Loucy (cell line): ENCODE measurements at regions not wholly inside any gene's neighbourhood (a gene's known extent, or its start where the extent isn't known, plus 50 kb on each side); places are given as distances from the start of the nearest gene placed in this dataset.

ENCODE experiments used
- CTCF ChIP-seq: fragments of 200-600 bp; sonication (generic); conservative IDR thresholded peaks from 2 replicates; pipeline ENCODE4 v1.5.1; 2014; ENCODE audit warnings: mild to moderate bottlenecking, antibody characterized with exemption, low read length
- EZH2phosphoT487 ChIP-seq: fragments of 200-600 bp; IDR thresholded peaks from 2 replicates; pipeline ENCODE4 v1.6.1; 2018; ENCODE audit warnings: antibody characterized with exemption, mild to moderate bottlenecking, moderate library complexity, borderline replicate concordance

- TF ChIP-seq CTCF: no peak
- TF ChIP-seq EZH2phosphoT487: no peak
These were observed 78.2 kb downstream of the NR2F2 start for GRCh38 chr15:96408591-96409183.
